ENCODE measurements at regions not wholly inside any gene's neighbourhood (a gene's known extent, or its start where the extent isn't known, plus 50 kb on each side); places are given as distances from the start of the nearest gene placed in this dataset.

DNA sequence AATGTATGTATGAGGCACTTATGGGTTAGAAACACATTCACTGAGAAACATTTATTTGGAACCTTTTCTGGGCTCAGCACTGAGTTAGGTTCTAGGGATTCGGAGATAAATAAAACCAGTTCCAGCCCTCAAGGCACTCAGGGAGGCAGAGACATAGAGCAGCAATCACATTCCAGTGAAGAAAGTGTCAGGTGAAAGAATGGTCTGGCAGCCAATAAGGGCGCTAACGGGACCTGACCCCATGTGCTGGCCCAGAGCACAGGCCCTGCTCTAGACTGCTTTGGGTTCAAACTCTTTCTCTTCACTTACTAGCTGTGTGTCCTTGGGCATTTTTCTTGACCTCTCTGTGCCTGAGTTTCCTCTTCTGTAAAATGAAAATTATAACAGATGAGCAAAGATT, 146.0 kb upstream of the SYT13 start:
- no peak for DNase-seq (ENCODE audit: low read depth)
- H3K4me3 ChIP-seq (ENCODE audit: low read depth, low read length): no peak overlapping the region
- TF ChIP-seq, protein P1, sequence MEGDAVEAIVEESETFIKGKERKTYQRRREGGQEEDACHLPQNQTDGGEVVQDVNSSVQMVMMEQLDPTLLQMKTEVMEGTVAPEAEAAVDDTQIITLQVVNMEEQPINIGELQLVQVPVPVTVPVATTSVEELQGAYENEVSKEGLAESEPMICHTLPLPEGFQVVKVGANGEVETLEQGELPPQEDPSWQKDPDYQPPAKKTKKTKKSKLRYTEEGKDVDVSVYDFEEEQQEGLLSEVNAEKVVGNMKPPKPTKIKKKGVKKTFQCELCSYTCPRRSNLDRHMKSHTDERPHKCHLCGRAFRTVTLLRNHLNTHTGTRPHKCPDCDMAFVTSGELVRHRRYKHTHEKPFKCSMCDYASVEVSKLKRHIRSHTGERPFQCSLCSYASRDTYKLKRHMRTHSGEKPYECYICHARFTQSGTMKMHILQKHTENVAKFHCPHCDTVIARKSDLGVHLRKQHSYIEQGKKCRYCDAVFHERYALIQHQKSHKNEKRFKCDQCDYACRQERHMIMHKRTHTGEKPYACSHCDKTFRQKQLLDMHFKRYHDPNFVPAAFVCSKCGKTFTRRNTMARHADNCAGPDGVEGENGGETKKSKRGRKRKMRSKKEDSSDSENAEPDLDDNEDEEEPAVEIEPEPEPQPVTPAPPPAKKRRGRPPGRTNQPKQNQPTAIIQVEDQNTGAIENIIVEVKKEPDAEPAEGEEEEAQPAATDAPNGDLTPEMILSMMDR (IDR thresholded peaks at IDR 0.05; ENCODE audit: control insufficient read depth, extremely low read depth, insufficient read depth): no peak

DNA sequence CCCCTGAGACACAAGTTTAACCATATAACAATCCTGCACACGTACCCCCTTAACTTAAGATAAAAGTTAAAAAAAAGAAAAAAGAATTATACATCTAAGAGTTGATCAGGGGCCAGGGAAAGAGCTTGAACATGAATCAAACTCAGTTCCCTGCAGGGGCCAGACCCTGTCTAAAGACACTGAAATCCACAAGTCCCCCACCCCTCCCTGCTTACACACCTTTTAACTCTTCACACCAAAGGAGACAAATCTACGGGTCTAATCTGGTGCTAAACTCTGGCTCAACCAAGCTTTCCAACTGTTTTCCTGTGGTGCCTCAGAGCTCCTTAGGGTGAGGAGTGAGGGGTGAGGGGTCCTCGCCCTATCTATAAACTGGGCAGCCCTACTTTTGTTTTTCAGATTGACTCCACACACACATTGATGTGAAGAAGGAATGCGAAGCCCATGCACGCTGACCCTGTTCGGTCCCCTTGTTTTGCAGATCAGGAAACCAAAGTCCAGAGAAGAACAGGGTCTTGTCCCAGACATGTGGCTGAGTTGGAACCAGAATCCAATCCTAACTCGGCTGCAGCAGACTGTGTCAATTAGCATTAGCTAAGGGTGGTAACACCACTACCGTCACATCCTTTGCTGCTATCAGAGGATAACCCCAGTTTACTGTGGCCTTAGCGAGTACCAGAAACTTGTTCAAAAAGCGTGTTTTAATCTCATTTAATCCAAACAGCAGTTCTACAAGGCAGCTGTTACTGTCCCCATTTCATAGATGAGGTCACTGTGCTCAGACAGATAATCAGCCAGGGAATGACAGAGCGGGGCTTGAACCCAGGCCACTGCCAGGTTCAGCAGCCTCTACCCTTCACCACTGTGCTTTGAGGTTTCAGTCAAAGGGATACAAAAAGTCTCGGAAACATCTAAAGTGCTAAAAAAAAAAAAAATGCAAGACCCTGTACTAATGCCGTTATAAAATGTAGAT, 145.2 kb upstream of the SYT13 start:
- no peak overlapping the region for H3K4me3 ChIP-seq (ENCODE audit: low read depth, low read length)
- no peak for DNase-seq (ENCODE audit: low read depth)
- TF ChIP-seq, protein P1 (IDR thresholded peaks at IDR 0.05; ENCODE audit: control insufficient read depth, extremely low read depth, insufficient read depth): no peak

DNA sequence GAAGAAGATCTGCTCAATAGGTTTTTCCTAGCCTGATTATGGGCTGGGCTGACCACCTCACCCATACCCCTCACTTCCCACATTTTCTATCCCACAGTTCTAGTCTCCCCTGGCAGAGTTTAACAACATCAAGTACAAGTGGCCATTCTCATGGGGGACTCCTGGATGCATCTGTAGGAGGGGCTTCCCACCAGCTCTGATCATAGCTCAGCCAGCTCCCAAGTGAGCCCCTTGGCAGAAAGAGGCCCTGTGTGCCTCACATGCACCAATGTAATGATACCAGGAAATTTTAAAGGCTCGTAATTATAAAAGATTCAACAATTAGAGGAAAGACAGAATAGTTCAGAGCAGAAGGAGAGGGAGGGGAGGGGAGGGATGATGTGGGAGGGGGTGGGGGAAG, 144.2 kb upstream of the SYT13 start:
- TF ChIP-seq, protein P1 (IDR thresholded peaks at IDR 0.05; ENCODE audit: control insufficient read depth, extremely low read depth, insufficient read depth): no peak
- H3K4me3 ChIP-seq (ENCODE audit: low read depth, low read length): no peak overlapping the region
- DNase-seq (ENCODE audit: low read depth): no peak

DNA sequence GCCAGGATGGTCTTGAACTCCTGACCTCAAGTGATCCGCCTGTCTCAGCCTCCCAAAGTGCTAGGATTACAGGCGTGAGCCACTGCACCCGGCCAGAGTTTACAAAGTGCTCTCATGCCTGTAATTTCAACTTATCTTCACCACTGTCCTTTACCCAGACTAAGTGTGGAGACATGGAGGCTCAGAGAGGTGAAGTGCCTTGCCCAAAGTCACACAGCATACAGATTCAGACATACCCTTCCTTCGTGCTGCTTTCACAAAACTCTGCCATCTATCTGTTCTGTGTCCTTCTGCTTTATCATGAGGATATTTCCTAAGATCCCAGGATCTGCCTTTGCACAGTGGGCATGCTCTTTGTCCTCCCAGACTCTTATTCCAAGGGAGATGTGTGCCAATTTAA, 143.6 kb upstream of the SYT13 start:
- TF ChIP-seq, protein P1 (IDR thresholded peaks at IDR 0.05; ENCODE audit: control insufficient read depth, extremely low read depth, insufficient read depth): no peak
- H3K4me3 ChIP-seq (ENCODE audit: low read depth, low read length): no peak overlapping the region
- DNase-seq (ENCODE audit: low read depth): no peak

DNA sequence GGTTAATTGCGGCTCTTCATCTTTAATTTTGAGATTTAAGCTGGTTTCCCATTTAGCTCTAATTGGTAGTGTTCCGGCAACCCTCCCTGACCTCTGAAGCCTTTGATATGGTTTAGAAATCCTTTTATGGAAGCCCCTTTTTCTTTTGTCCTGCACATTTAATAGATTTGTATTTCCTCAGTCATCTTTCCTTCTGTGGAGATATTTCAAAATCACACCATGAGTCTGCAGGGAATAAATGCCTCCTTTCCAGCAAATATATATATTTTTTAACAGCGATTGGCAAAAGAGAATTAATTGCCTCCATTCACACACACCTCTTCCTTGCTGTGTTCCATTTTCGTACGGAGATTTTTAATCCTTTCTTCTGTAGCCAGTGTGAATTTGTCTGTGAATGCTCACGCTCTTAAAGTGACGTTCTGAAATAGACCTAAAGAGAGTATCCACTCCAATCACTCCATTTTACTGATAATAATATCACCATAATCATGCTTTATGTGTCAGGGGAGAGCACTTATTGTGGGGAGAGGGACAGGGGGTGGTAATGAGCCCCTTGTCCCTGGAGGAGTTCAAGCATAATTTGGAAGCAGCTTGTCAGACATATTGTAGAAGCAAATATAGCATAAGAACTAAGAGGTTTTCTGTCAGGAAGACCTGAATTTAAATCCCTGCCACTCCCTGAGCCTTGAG, 142.5 kb upstream of the SYT13 start:
- no peak overlapping the region for H3K4me3 ChIP-seq (ENCODE audit: low read depth, low read length)
- TF ChIP-seq, protein P1 (IDR thresholded peaks at IDR 0.05; ENCODE audit: control insufficient read depth, extremely low read depth, insufficient read depth): no peak
- no peak for DNase-seq (ENCODE audit: low read depth)

DNA sequence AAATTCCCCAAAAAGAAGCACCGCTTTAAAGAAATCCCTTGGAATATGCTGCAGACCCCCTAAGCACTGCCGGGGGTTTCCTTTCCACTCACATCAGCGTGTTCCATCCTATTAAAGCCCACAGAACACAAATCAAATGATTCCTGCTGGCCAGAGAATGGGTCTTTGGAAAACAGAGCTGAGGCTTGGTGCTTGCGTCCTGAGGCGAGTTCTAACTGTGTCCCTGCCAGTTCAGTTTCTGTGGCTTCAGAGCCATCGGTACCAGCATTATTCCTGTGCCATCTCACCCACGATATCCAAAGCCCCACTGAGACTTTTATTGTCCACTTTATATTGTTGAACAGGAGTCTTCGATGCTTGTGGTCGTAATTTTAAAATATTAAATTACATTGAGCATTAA, 142.0 kb upstream of the SYT13 start:
- no peak for DNase-seq (ENCODE audit: low read depth)
- TF ChIP-seq, protein P1 (IDR thresholded peaks at IDR 0.05; ENCODE audit: control insufficient read depth, extremely low read depth, insufficient read depth): no peak
- H3K4me3 ChIP-seq (ENCODE audit: low read depth, low read length): no peak overlapping the region

Data from LNCaP clone FGC (cell line).